WTC11 (cell line): ENCODE measurements at regions not wholly inside any gene's neighbourhood (a gene's known extent, or its start where the extent isn't known, plus 50 kb on each side); places are given as distances from the start of the nearest gene placed in this dataset.

ENCODE experiments used
- ELF4 ChIP-seq: sonication (generic); formaldehyde crosslinking; IDR thresholded peaks from 2 replicates; pipeline ENCODE4 v1.8.1; 2022; ENCODE audit warnings: low read depth, mild to moderate bottlenecking, moderate library complexity, missing genetic modification reagents
- ZNF263 ChIP-seq: sonication (generic); formaldehyde crosslinking; IDR thresholded peaks from 2 replicates; pipeline ENCODE4 v1.8.1; 2022; ENCODE audit warnings: low read depth, mild to moderate bottlenecking, moderate library complexity, missing genetic modification reagents
- TF ChIP-seq, protein P1 (sequence below): fragments of 200-600 bp; IDR thresholded peaks from 2 replicates; pipeline ENCODE4 v1.8.0; 2022; ENCODE audit warnings: antibody characterized with exemption

- TF ChIP-seq, protein P1, sequence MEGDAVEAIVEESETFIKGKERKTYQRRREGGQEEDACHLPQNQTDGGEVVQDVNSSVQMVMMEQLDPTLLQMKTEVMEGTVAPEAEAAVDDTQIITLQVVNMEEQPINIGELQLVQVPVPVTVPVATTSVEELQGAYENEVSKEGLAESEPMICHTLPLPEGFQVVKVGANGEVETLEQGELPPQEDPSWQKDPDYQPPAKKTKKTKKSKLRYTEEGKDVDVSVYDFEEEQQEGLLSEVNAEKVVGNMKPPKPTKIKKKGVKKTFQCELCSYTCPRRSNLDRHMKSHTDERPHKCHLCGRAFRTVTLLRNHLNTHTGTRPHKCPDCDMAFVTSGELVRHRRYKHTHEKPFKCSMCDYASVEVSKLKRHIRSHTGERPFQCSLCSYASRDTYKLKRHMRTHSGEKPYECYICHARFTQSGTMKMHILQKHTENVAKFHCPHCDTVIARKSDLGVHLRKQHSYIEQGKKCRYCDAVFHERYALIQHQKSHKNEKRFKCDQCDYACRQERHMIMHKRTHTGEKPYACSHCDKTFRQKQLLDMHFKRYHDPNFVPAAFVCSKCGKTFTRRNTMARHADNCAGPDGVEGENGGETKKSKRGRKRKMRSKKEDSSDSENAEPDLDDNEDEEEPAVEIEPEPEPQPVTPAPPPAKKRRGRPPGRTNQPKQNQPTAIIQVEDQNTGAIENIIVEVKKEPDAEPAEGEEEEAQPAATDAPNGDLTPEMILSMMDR: no peak
- TF ChIP-seq ZNF263 (CRISPR knock-in tag): no peak
- no peak for TF ChIP-seq ELF4
Measured at GRCh38 chr13:100895651-100896050, 221.1 kb upstream of the TMTC4 start.
